HuH-7 (cell line): ENCODE measurements at regions not wholly inside any gene's neighbourhood (a gene's known extent, or its start where the extent isn't known, plus 50 kb on each side); places are given as distances from the start of the nearest gene placed in this dataset.
A peak's percentile ranks its signal among the peaks of the same experiment; 100 is the strongest.
"Not testable (repeated sequence)": the region's sequence is repeated elsewhere in the genome, so short reads cannot be mapped to it uniquely, and the experiment has no call there.

ENCODE experiments used
- DNase-seq: peaks from one replicate; pipeline ENCODE4 v3.0.0; 2011; ENCODE audit warnings: low spot score

GRCh38 chr15:70524470-70524869 is 238.9 kb downstream of the UACA start:
- no peak for DNase-seq

GRCh38 chr15:70523616-70524015 is 239.7 kb downstream of the UACA start:
- DNase-seq = no peak

- DNase-seq = no peak
Observed at GRCh38 chr15:70523192-70523591, 240.2 kb downstream of the UACA start.

- no peak for DNase-seq
Observed at GRCh38 chr15:70522323-70522966, 240.9 kb downstream of the UACA start.

- no peak for DNase-seq
Observed at GRCh38 chr15:70521576-70522322, 241.6 kb downstream of the UACA start.

- no peak for DNase-seq
Observed at GRCh38 chr15:70519616-70520015, 243.7 kb downstream of the UACA start.

- DNase-seq = no peak
Observed at GRCh38 chr15:70519004-70519365, 244.4 kb downstream of the UACA start.

- DNase-seq = no peak
Observed at GRCh38 chr15:70518201-70519003, 245.0 kb downstream of the UACA start.

GRCh38 chr15:70517194-70517590 is 246.2 kb downstream of the UACA start:
- no peak for DNase-seq

- no peak for DNase-seq
Observed at GRCh38 chr15:70516408-70517193, 246.8 kb downstream of the UACA start.

- no peak for DNase-seq
Observed at GRCh38 chr15:70514251-70514650, 249.1 kb downstream of the UACA start.

- no peak for DNase-seq
Observed at GRCh38 chr15:70513819-70514218, 249.5 kb downstream of the UACA start.

- DNase-seq = peak; percentile 67
Observed at GRCh38 chr15:70512772-70513362, 250.5 kb downstream of the UACA start.

GRCh38 chr15:70511972-70512587 is 251.3 kb downstream of the UACA start:
- DNase-seq = not testable (repeated sequence)

GRCh38 chr15:70510433-70510832 is 252.9 kb downstream of the UACA start:
- no peak for DNase-seq

GRCh38 chr15:70509731-70510143 is 253.6 kb downstream of the UACA start:
- DNase-seq = no peak

GRCh38 chr15:70509282-70509662 is 254.1 kb downstream of the UACA start:
- no peak for DNase-seq

- DNase-seq = peak; percentile 46
Observed at GRCh38 chr15:70508561-70509281, 254.6 kb downstream of the UACA start.

GRCh38 chr15:70507772-70508371 is 255.5 kb downstream of the UACA start:
- peak; percentile 82 for DNase-seq
